ENCODE measurements at regions not wholly inside any gene's neighbourhood (a gene's known extent, or its start where the extent isn't known, plus 50 kb on each side); places are given as distances from the start of the nearest gene placed in this dataset.

GRCh38 chr10:26621243-26621888, 76.1 kb upstream of the PDSS1 start:
- POLR2A ChIA-PET (ENCODE audit: low non-redundant PET) = no interaction called here
- CTCF ChIA-PET = interaction anchor here (0.6 kb wide), 2 partner anchors 64 to 417 kb away, joined by 3 to 5 read pairs; no protein-coding TSS in a partner anchor
- H3K27ac ChIP-seq = peak overlapping the region; percentile 93
- TF ChIP-seq, protein P1, sequence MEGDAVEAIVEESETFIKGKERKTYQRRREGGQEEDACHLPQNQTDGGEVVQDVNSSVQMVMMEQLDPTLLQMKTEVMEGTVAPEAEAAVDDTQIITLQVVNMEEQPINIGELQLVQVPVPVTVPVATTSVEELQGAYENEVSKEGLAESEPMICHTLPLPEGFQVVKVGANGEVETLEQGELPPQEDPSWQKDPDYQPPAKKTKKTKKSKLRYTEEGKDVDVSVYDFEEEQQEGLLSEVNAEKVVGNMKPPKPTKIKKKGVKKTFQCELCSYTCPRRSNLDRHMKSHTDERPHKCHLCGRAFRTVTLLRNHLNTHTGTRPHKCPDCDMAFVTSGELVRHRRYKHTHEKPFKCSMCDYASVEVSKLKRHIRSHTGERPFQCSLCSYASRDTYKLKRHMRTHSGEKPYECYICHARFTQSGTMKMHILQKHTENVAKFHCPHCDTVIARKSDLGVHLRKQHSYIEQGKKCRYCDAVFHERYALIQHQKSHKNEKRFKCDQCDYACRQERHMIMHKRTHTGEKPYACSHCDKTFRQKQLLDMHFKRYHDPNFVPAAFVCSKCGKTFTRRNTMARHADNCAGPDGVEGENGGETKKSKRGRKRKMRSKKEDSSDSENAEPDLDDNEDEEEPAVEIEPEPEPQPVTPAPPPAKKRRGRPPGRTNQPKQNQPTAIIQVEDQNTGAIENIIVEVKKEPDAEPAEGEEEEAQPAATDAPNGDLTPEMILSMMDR (conservative IDR thresholded peaks at IDR 0.05; ENCODE audit: low read depth) = no peak
- DNase-seq (ENCODE audit: low spot score) = peak; percentile 11

- POLR2A ChIA-PET (ENCODE audit: low non-redundant PET) = no interaction called here
These were observed 75.4 kb upstream of the PDSS1 start for GRCh38 chr10:26621889-26622711.

DNA sequence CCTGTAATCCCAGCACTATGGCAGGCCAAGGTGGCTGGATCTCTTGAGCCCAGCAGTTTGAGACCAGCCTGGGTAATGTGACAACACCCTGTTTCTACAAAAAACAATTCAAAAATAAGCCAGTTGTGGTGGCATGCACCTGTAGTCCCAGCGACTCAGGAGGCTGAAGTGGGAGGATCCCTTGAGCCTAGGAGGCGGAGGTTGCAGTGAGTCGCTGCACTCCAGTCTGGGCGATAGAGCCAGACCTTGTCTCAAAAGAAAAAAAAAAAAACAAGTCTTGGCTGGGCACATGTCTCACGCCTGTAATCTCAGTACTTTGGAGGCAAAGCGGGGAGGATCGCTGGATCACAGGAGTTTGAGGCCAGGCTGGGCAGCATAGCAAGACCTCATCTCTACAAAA, 74.6 kb upstream of the PDSS1 start:
- POLR2A ChIA-PET (ENCODE audit: low non-redundant PET) = no interaction called here
- peak overlapping the region; percentile 93 for H3K27ac ChIP-seq
- TF ChIP-seq, protein P1 (conservative IDR thresholded peaks at IDR 0.05; ENCODE audit: low read depth) = no peak
- CTCF ChIA-PET = no interaction called here
- DNase-seq (ENCODE audit: low spot score) = no peak

More at GRCh38 chr10:26621889-26622711, 75.4 kb upstream of the PDSS1 start:
- H3K27ac ChIP-seq = peak overlapping the region; percentile 93
- CTCF ChIA-PET = interaction anchor here (0.6 kb wide), 1 partner anchor 418 kb away, joined by 5 read pairs; no protein-coding TSS in a partner anchor
- TF ChIP-seq, protein P1 (conservative IDR thresholded peaks at IDR 0.05; ENCODE audit: low read depth) = no peak
- DNase-seq (ENCODE audit: low spot score) = peak; percentile 53

GRCh38 chr10:26624006-26624405, 73.5 kb upstream of the PDSS1 start:
- TF ChIP-seq, protein P1 (conservative IDR thresholded peaks at IDR 0.05; ENCODE audit: low read depth) = no peak

DNA sequence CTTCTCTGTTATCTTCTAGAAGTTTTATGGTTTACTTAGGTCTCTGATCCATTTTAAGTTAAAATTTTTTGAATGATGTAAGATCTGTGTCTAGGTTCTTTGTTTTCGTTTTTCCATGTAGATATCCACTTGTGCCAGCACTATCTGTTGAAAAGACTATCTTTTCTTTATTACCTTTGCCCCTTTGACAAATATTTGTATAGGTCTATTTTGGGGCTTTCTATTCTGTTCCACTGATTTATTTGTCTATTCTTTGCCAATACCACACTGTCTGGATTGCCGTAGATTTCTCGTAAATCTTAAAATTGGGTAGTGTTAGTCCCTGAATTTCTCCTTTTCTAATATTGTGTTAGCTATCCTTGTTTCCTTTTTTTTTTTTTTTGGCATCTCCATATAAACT, 71.4 kb upstream of the PDSS1 start:
- TF ChIP-seq, protein P1 (conservative IDR thresholded peaks at IDR 0.05; ENCODE audit: low read depth) = no peak
- POLR2A ChIA-PET (ENCODE audit: low non-redundant PET) = no interaction called here
- CTCF ChIA-PET = no interaction called here
- no peak overlapping the region for H3K27ac ChIP-seq
- DNase-seq (ENCODE audit: low spot score) = no peak

More at GRCh38 chr10:26624006-26624405, 73.5 kb upstream of the PDSS1 start:
- CTCF ChIA-PET = no interaction called here
- no peak for DNase-seq (ENCODE audit: low spot score)
- POLR2A ChIA-PET (ENCODE audit: low non-redundant PET) = no interaction called here
- H3K27ac ChIP-seq = no peak overlapping the region

GRCh38 chr10:26627324-26627723, 70.2 kb upstream of the PDSS1 start:
- no peak for DNase-seq (ENCODE audit: low spot score)
- POLR2A ChIA-PET (ENCODE audit: low non-redundant PET) = no interaction called here
- CTCF ChIA-PET = no interaction called here

More at GRCh38 chr10:26627324-26627723, 70.2 kb upstream of the PDSS1 start:
- TF ChIP-seq, protein P1 (conservative IDR thresholded peaks at IDR 0.05; ENCODE audit: low read depth) = no peak
- H3K27ac ChIP-seq = no peak overlapping the region
